GM18951 (cell line): ENCODE measurements at regions not wholly inside any gene's neighbourhood (a gene's known extent, or its start where the extent isn't known, plus 50 kb on each side); places are given as distances from the start of the nearest gene placed in this dataset.

Experiments
- POLR2A ChIP-seq: IDR thresholded peaks from 4 replicates; pipeline ENCODE4 v1.6.1; 2011; ENCODE audit warnings: mild to moderate bottlenecking; ENCODE audit not compliant: insufficient read length, insufficient read depth; ENCODE audit errors: extremely low read depth
- in situ Hi-C: fragments of 300-500 bp; cut with MboI; formaldehyde crosslinking; loops from one replicate; pipeline ENCODE4 v1.12.0; 2022; ENCODE audit warnings: low sequenced_read_pairs, mixed read lengths, inconsistent platforms; ENCODE audit not compliant: unreplicated experiment

- TF ChIP-seq POLR2A: no peak
- in situ Hi-C loops: no loop called here
Observed at GRCh38 chr6:44538131-44538806, 150.8 kb downstream of the CDC5L start.

- TF ChIP-seq POLR2A: no peak
- in situ Hi-C loops: no loop called here
Observed at GRCh38 chr6:44538807-44539201, 151.3 kb downstream of the CDC5L start.

GRCh38 chr6:44539701-44540355, 152.3 kb downstream of the CDC5L start:
- in situ Hi-C loops: no loop called here
- TF ChIP-seq POLR2A: no peak

DNA sequence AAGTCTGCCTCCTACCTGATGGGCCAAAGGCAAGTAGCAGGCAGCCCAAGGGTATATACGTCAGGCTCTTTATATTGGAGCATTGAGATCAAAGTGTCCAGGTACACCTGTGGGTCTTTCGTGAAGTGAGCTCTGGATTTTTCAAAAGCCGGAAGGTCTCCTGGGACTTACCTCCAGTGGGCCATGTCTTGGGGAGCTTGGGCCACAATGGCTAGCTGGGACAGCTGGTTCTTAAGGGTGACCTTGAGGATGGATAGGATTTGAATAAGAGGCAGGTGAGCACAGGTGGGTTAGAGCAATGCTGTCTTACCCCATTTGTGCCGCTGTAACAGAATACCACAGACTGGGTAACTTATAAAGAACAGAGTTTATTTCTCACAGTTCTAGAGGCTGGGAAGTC, 153.4 kb downstream of the CDC5L start:
- in situ Hi-C loops: no loop called here
- no peak for TF ChIP-seq POLR2A

DNA sequence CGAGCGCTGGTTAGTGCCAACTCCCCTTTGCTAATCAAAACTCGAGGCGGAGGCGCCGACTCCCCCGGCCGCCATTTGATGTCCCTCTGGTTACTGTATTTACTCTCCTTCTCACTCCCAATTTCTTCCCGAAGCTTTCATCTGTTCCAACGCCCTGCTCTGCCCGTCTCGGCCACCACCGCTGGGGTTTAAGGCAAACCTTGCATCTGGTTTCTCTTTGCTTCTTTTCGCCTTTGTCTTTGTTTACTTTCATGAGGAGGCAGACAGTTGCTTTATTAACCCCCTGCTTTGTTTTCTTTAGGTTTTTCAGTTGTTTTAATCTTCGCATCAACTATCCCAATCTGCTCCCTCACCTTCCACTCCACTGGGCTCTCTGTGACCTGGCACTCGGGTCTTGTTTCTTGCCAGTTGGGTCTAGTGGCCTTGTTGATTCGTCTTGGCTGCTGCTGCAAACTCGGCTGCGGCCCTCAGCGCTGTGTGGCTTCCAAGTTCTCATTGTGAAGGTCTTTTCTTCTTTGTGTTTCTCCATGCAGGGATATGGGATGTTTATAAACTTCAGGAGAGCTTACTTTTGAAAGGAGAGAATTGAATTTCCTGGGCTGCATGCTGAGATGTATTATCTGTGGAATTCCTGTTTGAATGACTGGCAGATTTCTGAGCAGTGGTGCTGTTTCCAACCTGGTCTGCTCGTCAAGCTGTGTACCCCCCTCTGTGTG, 155.1 kb downstream of the CDC5L start:
- no peak for TF ChIP-seq POLR2A
- in situ Hi-C loops: no loop called here

DNA sequence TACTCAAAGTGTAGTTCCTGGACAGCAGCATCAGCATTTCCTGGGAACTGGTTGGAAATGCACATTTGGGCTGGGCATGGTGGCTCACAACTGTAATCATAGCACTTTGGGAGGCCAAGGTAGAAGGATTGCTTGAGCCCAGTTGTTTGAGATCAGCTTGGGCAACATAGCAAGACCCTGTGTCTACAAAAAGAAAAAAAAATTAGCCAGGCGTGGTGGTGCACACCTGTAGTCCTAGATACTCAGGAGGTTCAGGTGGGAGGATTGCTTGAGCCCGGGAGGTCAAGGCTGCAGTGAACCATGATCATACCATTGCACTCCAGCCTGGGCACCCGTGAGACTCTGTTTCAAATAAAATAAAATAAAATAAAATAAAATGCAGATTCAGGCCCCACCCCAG, 156.2 kb downstream of the CDC5L start:
- TF ChIP-seq POLR2A: no peak
- in situ Hi-C loops: no loop called here

DNA sequence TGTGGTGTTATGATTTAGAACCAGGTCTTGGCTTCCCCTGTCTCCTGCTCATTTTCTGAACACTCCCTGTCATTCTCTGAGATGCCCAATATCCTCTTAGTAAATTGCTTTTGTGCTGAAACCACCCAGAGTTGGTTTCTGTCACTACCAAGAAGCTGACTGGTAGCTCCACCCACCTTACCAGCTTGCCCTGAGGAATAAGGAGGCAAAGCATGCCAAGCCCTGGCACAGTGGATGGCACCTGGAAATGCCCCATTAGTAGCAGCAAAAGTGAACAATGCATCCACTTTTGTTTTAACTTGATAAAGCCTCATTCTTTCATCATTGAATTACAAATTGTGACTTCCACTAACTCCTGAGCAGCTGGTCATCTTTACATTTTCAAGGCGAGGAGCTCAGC, 157.7 kb downstream of the CDC5L start:
- TF ChIP-seq POLR2A: no peak
- in situ Hi-C loops: no loop called here

- in situ Hi-C loops: no loop called here
- TF ChIP-seq POLR2A: no peak
Observed at GRCh38 chr6:44548319-44548718, 160.8 kb downstream of the CDC5L start.

DNA sequence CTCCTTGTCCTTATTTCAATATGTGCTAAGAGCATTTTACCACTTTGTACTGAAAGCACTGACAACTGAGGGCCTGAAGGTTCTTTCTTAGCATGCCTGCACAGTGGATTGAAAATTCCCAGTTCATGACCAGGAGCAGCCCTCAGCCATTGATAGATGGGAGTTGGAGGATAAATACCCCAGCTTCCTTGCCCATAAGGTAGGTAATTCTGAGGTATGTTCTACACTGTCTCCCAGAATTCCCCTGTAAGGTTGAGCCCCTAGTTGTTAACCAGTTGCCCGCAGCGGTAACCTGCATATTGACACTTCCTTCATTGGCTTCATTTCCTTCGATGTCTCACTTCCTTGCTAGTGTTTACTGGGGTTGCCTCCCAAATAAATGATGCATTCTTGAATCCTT, 162.0 kb downstream of the CDC5L start:
- TF ChIP-seq POLR2A: no peak
- in situ Hi-C loops: no loop called here

GRCh38 chr6:44554194-44554593, 166.7 kb downstream of the CDC5L start:
- TF ChIP-seq POLR2A: no peak
- in situ Hi-C loops: no loop called here

GRCh38 chr6:44554861-44555260, 167.4 kb downstream of the CDC5L start:
- in situ Hi-C loops: no loop called here
- no peak for TF ChIP-seq POLR2A

- no peak for TF ChIP-seq POLR2A
- in situ Hi-C loops: no loop called here
Observed at GRCh38 chr6:44556046-44556445, 168.5 kb downstream of the CDC5L start.

DNA sequence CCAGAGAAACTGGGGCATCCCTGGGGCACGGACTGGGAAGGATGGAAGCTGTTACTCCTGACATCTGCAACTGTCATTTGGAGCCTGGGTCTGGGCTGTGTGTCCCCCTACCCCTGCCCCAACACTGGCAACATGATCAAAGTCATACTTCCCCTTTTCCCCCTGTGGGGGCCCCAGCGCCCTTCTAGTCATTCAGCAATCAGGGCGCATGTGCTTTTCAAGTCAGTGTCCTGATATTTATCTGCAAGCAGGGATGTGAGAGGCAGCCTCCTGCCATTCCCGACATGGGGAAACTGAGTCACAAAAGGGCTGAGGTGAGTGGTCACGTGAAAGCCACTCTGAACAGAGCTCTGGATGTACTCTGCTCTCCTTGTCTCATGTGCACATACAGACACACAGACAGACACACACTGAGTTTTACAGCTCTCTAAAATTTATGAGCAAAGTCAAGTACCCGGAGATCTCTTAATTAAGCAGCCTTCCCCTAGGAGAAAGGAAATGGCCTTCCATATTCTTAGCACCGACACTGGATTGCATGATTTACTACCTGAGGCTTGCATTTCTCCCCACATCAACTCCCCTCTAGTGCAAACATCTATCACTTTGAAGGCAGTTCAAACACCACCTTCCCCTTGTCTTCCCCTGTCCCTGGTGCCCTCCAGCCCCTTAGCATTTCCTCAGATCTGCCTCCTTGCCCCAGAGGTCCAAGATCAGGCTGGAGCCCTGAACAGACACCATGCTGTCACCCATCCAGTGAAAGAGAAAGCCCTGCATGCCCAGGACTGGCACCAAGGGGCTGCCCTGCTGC, 170.7 kb downstream of the CDC5L start:
- in situ Hi-C loops: no loop called here
- TF ChIP-seq POLR2A: no peak
